ENCODE measurements at regions not wholly inside any gene's neighbourhood (a gene's known extent, or its start where the extent isn't known, plus 50 kb on each side); places are given as distances from the start of the nearest gene placed in this dataset.

DNA sequence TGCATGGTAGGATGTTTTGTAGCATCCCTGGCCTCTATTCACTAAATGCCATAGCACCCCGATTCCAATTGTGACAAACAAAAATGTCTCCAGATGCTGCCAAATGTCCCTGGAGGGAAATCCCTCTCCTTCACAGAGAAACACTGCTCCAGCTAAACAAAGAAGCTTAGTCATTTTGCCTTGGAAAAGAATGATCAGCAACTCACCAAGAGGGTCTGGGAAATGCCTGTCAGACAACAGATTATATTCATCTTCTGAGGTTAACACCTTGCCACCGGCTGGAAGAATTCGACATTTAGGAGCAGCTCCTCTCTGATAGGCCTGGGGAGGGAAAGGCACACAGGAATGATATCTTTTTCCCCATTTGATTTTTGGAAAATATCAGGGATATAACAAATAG is 84.4 kb downstream of the NIBAN1 start:
- DNase-seq (ENCODE audit: extremely low read depth, low read depth), result no peak

GRCh38 chr1:184889166-184889565 is 85.1 kb downstream of the NIBAN1 start:
- TF ChIP-seq, protein P1, sequence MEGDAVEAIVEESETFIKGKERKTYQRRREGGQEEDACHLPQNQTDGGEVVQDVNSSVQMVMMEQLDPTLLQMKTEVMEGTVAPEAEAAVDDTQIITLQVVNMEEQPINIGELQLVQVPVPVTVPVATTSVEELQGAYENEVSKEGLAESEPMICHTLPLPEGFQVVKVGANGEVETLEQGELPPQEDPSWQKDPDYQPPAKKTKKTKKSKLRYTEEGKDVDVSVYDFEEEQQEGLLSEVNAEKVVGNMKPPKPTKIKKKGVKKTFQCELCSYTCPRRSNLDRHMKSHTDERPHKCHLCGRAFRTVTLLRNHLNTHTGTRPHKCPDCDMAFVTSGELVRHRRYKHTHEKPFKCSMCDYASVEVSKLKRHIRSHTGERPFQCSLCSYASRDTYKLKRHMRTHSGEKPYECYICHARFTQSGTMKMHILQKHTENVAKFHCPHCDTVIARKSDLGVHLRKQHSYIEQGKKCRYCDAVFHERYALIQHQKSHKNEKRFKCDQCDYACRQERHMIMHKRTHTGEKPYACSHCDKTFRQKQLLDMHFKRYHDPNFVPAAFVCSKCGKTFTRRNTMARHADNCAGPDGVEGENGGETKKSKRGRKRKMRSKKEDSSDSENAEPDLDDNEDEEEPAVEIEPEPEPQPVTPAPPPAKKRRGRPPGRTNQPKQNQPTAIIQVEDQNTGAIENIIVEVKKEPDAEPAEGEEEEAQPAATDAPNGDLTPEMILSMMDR (IDR thresholded peaks at IDR 0.05; ENCODE audit: low read depth, low read length), result no peak
- no peak for DNase-seq (ENCODE audit: extremely low read depth, low read depth)

More for the DNA sequence above, 84.4 kb downstream of the NIBAN1 start:
- TF ChIP-seq, protein P1 (IDR thresholded peaks at IDR 0.05; ENCODE audit: low read depth, low read length), result no peak

DNA sequence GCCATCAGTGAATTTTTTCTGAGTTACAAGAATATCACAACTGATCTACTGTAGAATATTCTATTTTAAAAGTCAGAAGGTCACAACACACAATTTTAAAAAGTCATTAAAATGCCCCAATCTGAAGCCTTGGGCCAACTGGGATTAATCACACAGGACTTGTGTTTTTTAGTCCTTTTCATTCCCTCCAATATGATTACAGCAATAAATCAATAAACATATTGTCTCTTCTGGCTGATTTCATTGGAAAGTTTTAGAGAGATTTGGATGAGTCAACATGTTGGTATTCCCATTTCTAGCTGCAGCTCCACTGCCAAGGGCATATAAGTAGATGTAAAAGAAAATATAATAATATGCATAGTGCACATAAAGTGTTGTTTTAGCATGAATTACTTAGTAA is 85.8 kb downstream of the NIBAN1 start:
- DNase-seq (ENCODE audit: extremely low read depth, low read depth), result no peak
- TF ChIP-seq, protein P1 (IDR thresholded peaks at IDR 0.05; ENCODE audit: low read depth, low read length), result no peak

DNA sequence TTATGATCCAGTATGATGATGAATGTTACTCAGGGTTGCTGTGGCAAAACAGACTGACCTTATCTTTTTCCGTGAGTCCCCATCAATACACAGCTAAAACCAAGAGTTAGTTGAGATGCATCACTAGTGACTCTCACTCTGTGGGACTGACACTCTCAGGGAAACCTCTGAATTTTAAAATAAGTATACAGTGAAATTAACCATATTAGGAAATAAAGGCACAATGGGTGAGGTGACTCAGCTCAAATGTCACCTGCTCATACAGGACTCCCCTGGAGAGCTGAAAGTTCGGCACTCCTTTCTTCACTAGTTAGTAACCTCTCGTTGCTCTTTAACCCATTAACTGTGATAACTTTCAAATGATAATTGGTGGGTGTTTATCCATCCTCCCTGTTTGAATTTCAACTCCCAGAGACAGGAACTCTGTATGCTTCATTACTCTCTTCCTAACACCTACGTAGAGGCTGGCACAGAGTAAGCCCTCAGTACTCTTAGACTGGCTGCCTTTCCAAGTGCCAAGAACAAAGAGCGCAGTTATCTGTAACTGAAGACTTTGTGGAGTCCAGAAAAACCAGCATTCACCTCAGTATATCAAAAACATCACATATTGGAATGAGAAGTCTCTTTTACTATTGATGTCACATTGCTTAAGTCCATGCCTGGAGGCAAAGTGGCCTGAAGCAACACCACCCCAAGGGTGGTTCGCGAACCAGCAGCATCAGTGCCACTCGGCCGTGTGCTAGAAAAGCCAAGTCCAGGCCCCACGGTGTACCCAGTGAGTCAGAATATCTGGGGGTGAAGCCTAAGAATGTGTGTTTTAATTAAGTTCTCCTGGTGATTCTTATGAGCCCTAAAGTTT is 91.1 kb downstream of the NIBAN1 start:
- no peak for DNase-seq (ENCODE audit: extremely low read depth, low read depth)
- TF ChIP-seq, protein P1 (IDR thresholded peaks at IDR 0.05; ENCODE audit: low read depth, low read length), result no peak

GRCh38 chr1:184881941-184882913 is 92.1 kb downstream of the NIBAN1 start:
- DNase-seq (ENCODE audit: extremely low read depth, low read depth), result no peak
- TF ChIP-seq, protein P1 (IDR thresholded peaks at IDR 0.05; ENCODE audit: low read depth, low read length), result no peak

DNA sequence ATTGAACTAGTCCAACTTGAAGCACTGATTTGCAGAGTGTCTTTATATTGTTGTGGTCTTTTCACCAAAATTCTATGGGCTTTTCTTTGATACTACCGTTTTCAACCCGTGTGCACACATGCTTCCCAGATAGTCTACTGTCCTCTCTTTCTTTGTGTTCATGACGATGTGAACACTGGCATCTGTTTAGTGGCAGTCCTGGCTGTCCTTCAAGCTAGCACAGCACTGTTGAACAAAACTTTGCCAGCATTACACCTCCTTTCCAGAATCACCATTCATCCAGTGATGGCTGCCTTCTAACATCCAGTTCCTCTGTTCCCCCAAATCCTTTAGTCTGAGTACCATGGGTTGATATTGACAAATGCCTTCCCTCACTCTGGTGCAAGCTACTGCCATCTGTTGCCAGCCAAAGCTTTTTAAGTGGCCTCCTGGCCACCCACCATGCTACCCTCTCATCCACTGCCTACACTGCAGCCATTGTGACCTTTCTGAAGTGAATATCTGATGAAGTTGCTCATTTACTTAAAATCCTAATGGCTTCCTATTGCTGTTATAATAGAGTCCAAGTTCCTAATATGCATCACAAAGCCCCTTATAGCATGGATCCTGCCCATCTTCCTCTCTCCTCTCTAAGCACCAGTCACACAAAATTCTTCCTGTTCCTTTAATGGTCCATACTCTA is 94.3 kb downstream of the NIBAN1 start:
- DNase-seq (ENCODE audit: extremely low read depth, low read depth), result no peak
- TF ChIP-seq, protein P1 (IDR thresholded peaks at IDR 0.05; ENCODE audit: low read depth, low read length), result no peak

All from AG09319 (cell line).